ENCODE measurements at regions not wholly inside any gene's neighbourhood (a gene's known extent, or its start where the extent isn't known, plus 50 kb on each side); places are given as distances from the start of the nearest gene placed in this dataset.

GRCh38 chr5:71384706-71385105, 70.7 kb upstream of the BDP1 start:
- TF ChIP-seq MAX (IDR thresholded peaks at IDR 0.05; ENCODE audit: low read depth, low read length) (no peak), CTCF (IDR thresholded peaks at IDR 0.05; ENCODE audit: low read depth, low read length) (no peak)

Measured in NB4 (cell line).